Right forelimb (tissue), 1 donor: ENCODE measurements at regions not wholly inside any gene's neighbourhood (a gene's known extent, or its start where the extent isn't known, plus 50 kb on each side); places are given as distances from the start of the nearest gene placed in this dataset.
"Not testable (repeated sequence)": the region's sequence is repeated elsewhere in the genome, so short reads cannot be mapped to it uniquely, and the experiment has no call there.

Experiments
- DNase-seq: peaks from one replicate; pipeline ENCODE4 v3.0.0-alpha.2; 2018

- DNase-seq: no peak
Measured at GRCh38 chr14:49364752-49365117, 221.4 kb downstream of the RPS29 start.

- no peak for DNase-seq
Measured at GRCh38 chr14:49363821-49364751, 222.1 kb downstream of the RPS29 start.

GRCh38 chr14:49362916-49363315 lies 223.3 kb downstream of the RPS29 start:
- DNase-seq: no peak

- DNase-seq: no peak
Measured at GRCh38 chr14:49339130-49339529, 247.1 kb downstream of the RPS29 start.

GRCh38 chr14:49319810-49320209 lies 266.4 kb downstream of the RPS29 start:
- no peak for DNase-seq

- DNase-seq: no peak
Measured at GRCh38 chr14:49315570-49315969, 270.6 kb downstream of the RPS29 start.

GRCh38 chr14:49314737-49315136 lies 271.4 kb downstream of the RPS29 start:
- no peak for DNase-seq

GRCh38 chr14:49313108-49313507 lies 273.1 kb downstream of the RPS29 start:
- DNase-seq: no peak

GRCh38 chr14:49310298-49310697 lies 275.9 kb downstream of the RPS29 start:
- DNase-seq: no peak

GRCh38 chr14:49306152-49306751 lies 279.9 kb downstream of the RPS29 start:
- DNase-seq: no peak

GRCh38 chr14:49303946-49304516 lies 282.1 kb downstream of the RPS29 start:
- DNase-seq: peak; percentile 58

GRCh38 chr14:49297102-49297501 lies 289.1 kb downstream of the RPS29 start:
- DNase-seq: no peak

GRCh38 chr14:49294621-49295148 lies 291.5 kb downstream of the RPS29 start:
- no peak for DNase-seq

- DNase-seq: no peak
Measured at GRCh38 chr14:49287004-49287403, 299.2 kb downstream of the RPS29 start.

- no peak for DNase-seq
Measured at GRCh38 chr14:49286257-49286983, 299.8 kb downstream of the RPS29 start.

GRCh38 chr14:49280566-49280965 lies 305.6 kb downstream of the RPS29 start:
- no peak for DNase-seq

- DNase-seq: no peak
Measured at GRCh38 chr14:49250517-49250916, 335.7 kb downstream of the RPS29 start.

- no peak for DNase-seq
Measured at GRCh38 chr14:49250109-49250508, 336.1 kb downstream of the RPS29 start.

GRCh38 chr14:49249022-49249421 lies 337.2 kb downstream of the RPS29 start:
- DNase-seq: no peak

GRCh38 chr14:49243777-49244176 lies 342.4 kb downstream of the RPS29 start:
- not testable (repeated sequence) for DNase-seq

GRCh38 chr14:49240383-49240782 lies 345.8 kb downstream of the RPS29 start:
- DNase-seq: no peak

- no peak for DNase-seq
Measured at GRCh38 chr14:49228552-49228951, 357.6 kb downstream of the RPS29 start.

- no peak for DNase-seq
Measured at GRCh38 chr14:49221316-49221715, 364.9 kb downstream of the RPS29 start.
